ENCODE measurements at regions not wholly inside any gene's neighbourhood (a gene's known extent, or its start where the extent isn't known, plus 50 kb on each side); places are given as distances from the start of the nearest gene placed in this dataset.

DNA sequence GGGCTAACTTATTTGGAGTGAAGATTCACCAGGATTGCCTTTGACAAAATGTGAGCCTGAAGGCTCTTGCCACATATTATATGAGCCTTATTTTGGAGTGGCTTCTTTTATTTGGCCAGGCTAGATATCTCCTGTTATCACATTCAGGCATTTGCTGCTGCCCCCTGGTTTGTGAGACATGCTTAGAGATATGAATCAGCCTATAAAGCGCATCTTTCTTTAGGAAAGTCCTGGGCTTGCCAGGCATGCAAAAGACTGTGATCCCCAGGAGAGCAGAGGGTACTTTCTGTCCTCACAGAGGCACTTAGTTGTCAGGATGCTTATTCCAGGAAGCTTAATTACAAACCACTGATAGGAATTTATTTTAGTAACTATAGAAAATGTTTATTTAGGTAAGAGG lies 333.3 kb downstream of the FAT3 start:
- TF ChIP-seq POLR2AphosphoS5 (IDR thresholded peaks at IDR 0.05; ENCODE audit: low read depth, low read length) = no peak
- TF ChIP-seq, protein P1, sequence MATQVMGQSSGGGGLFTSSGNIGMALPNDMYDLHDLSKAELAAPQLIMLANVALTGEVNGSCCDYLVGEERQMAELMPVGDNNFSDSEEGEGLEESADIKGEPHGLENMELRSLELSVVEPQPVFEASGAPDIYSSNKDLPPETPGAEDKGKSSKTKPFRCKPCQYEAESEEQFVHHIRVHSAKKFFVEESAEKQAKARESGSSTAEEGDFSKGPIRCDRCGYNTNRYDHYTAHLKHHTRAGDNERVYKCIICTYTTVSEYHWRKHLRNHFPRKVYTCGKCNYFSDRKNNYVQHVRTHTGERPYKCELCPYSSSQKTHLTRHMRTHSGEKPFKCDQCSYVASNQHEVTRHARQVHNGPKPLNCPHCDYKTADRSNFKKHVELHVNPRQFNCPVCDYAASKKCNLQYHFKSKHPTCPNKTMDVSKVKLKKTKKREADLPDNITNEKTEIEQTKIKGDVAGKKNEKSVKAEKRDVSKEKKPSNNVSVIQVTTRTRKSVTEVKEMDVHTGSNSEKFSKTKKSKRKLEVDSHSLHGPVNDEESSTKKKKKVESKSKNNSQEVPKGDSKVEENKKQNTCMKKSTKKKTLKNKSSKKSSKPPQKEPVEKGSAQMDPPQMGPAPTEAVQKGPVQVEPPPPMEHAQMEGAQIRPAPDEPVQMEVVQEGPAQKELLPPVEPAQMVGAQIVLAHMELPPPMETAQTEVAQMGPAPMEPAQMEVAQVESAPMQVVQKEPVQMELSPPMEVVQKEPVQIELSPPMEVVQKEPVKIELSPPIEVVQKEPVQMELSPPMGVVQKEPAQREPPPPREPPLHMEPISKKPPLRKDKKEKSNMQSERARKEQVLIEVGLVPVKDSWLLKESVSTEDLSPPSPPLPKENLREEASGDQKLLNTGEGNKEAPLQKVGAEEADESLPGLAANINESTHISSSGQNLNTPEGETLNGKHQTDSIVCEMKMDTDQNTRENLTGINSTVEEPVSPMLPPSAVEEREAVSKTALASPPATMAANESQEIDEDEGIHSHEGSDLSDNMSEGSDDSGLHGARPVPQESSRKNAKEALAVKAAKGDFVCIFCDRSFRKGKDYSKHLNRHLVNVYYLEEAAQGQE (IDR thresholded peaks at IDR 0.05; ENCODE audit: insufficient read depth in 1 of 2, low read depth in 2 of 2, low read length in 1 of 2) = no peak
- TF ChIP-seq TCF7L2 (IDR thresholded peaks at IDR 0.05; ENCODE audit: low read depth, low read length) = no peak
- no peak for TF ChIP-seq SIN3A (IDR thresholded peaks at IDR 0.05; ENCODE audit: borderline replicate concordance, insufficient read depth, low read depth, low read length)
- TF ChIP-seq, protein P2, sequence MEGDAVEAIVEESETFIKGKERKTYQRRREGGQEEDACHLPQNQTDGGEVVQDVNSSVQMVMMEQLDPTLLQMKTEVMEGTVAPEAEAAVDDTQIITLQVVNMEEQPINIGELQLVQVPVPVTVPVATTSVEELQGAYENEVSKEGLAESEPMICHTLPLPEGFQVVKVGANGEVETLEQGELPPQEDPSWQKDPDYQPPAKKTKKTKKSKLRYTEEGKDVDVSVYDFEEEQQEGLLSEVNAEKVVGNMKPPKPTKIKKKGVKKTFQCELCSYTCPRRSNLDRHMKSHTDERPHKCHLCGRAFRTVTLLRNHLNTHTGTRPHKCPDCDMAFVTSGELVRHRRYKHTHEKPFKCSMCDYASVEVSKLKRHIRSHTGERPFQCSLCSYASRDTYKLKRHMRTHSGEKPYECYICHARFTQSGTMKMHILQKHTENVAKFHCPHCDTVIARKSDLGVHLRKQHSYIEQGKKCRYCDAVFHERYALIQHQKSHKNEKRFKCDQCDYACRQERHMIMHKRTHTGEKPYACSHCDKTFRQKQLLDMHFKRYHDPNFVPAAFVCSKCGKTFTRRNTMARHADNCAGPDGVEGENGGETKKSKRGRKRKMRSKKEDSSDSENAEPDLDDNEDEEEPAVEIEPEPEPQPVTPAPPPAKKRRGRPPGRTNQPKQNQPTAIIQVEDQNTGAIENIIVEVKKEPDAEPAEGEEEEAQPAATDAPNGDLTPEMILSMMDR (IDR thresholded peaks at IDR 0.05) = no peak
- BruUV-seq (replicated peaks) = no TSS peak
- CTCF ChIA-PET = interaction anchor here (0.6 kb wide), 1 partner anchor 1248 kb away, joined by 4 read pairs; no protein-coding TSS in a partner anchor

DNA sequence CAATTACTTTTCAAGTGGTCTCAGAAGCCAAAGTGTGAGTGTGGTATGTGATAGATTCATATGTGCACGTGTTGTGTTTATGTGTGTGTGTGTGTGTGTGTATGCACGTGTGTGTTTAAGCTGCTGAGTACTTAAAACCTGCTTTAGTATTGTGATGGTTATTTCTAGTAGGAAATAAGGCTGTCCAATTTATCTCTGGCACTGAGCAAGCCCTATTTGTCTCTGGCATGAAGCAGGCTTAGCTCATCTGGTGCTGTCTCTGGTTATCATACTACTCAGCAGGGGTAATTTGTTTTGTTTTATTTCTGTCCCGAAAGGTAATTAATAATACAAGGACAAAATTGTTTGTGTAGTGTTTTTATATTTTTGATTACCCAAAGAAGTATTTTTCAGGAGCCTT lies 333.7 kb downstream of the FAT3 start:
- ChIA-PET CTCF (interaction anchor here (0.6 kb wide), 1 partner anchor 1248 kb away, joined by 4 read pairs; no protein-coding TSS in a partner anchor), POLR2A (no interaction called here)
- no peak for DNase-seq (ENCODE audit: low read depth, low spot score)
- no peaks in the 10 kb centered on the region for H3K36me3 ChIP-seq (ENCODE audit: control insufficient read depth, insufficient read depth, low read length)
- TF ChIP-seq SIN3A (IDR thresholded peaks at IDR 0.05; ENCODE audit: borderline replicate concordance, insufficient read depth, low read depth, low read length) (no peak), POLR2AphosphoS5 (IDR thresholded peaks at IDR 0.05; ENCODE audit: low read depth, low read length) (no peak), TCF7L2 (IDR thresholded peaks at IDR 0.05; ENCODE audit: low read depth, low read length) (no peak)
- TF ChIP-seq, protein P2 (IDR thresholded peaks at IDR 0.05) = no peak
- TF ChIP-seq, protein P1 (IDR thresholded peaks at IDR 0.05; ENCODE audit: insufficient read depth in 1 of 2, low read depth in 2 of 2, low read length in 1 of 2) = no peak
- no peak overlapping the region for H3K27ac ChIP-seq (ENCODE audit: low read length)
- H3K9me3 ChIP-seq (ENCODE audit: control insufficient read depth, insufficient read depth, low read depth, low read length) = 0 out of 2 replicates have a peak, but pooled peaks cover 3% of the 10 kb centered on the region
- in situ Hi-C loops (cut with HindIII; ENCODE audit: low pct_unique_long_range_greater_than_20kb, low sequenced_read_pairs) = no loop called here
- H3K27me3 ChIP-seq (ENCODE audit: control insufficient read depth, insufficient read depth, low read length) = no peaks in the 10 kb centered on the region
- BruUV-seq (replicated peaks) = no TSS peak
- intact Hi-C loops (cut with micrococcal nuclease; ENCODE audit: unreplicated experiment) = no loop called here
- H3K4me3 ChIP-seq (ENCODE audit: low read depth in 2 of 2, low read length in 2 of 2) = no peak overlapping the region
- no peaks in the 10 kb centered on the region for H3K4me1 ChIP-seq (ENCODE audit: control insufficient read depth, insufficient read depth, low read length)
- ATAC-seq = no peak

More for the DNA sequence above, 333.3 kb downstream of the FAT3 start:
- Histone ChIP-seq H3K4me3 (ENCODE audit: low read depth in 2 of 2, low read length in 2 of 2) (no peak overlapping the region), H3K4me1 (ENCODE audit: control insufficient read depth, insufficient read depth, low read length) (no peaks in the 10 kb centered on the region), H3K27me3 (ENCODE audit: control insufficient read depth, insufficient read depth, low read length) (no peaks in the 10 kb centered on the region), H3K9me3 (ENCODE audit: control insufficient read depth, insufficient read depth, low read depth, low read length) (0 out of 2 replicates have a peak, but pooled peaks cover 3% of the 10 kb centered on the region), H3K27ac (ENCODE audit: low read length) (no peak overlapping the region), H3K36me3 (ENCODE audit: control insufficient read depth, insufficient read depth, low read length) (no peaks in the 10 kb centered on the region)
- intact Hi-C loops (cut with micrococcal nuclease; ENCODE audit: unreplicated experiment) (no loop called here), in situ Hi-C loops (cut with HindIII; ENCODE audit: low pct_unique_long_range_greater_than_20kb, low sequenced_read_pairs) (no loop called here)
- ATAC-seq (no peak), DNase-seq (ENCODE audit: low read depth, low spot score) (no peak)
- POLR2A ChIA-PET = no interaction called here

Data from Panc1 (cell line).